HFF-Myc (cell line): ENCODE measurements at regions not wholly inside any gene's neighbourhood (a gene's known extent, or its start where the extent isn't known, plus 50 kb on each side); places are given as distances from the start of the nearest gene placed in this dataset.
"Not testable (repeated sequence)": the region's sequence is repeated elsewhere in the genome, so short reads cannot be mapped to it uniquely, and the experiment has no call there.

Experiments
- DNase-seq: peaks from one replicate; pipeline ENCODE4 v3.0.0-alpha.2; 2011; ENCODE audit warnings: low read depth; ENCODE audit errors: extremely low read depth
- H3K4me3 ChIP-seq: replicated peaks from 2 replicates; pipeline ENCODE4 v1.5.1; 2011; ENCODE audit warnings: low read depth, mild to moderate bottlenecking, control low read depth, low read length
- CTCF ChIP-seq: IDR thresholded peaks from 2 replicates; pipeline ENCODE4 v1.5.1; 2012; ENCODE audit warnings: mild to moderate bottlenecking, low read depth, low read length, control low read depth; ENCODE audit errors: missing control alignments

GRCh38 chr2:160616149-160616548, 122.5 kb upstream of the RBMS1 start:
- no peak for TF ChIP-seq CTCF
- H3K4me3 ChIP-seq: no peak overlapping the region
- DNase-seq: no peak

GRCh38 chr2:160621748-160622147, 128.1 kb upstream of the RBMS1 start:
- no peak overlapping the region for H3K4me3 ChIP-seq
- no peak for DNase-seq
- no peak for TF ChIP-seq CTCF

- not testable (repeated sequence) for H3K4me3 ChIP-seq
Measured at GRCh38 chr2:160628020-160628637, 134.5 kb upstream of the RBMS1 start.

GRCh38 chr2:160628811-160629210, 135.2 kb upstream of the RBMS1 start:
- no peak for TF ChIP-seq CTCF
- no peak for DNase-seq

More at GRCh38 chr2:160628020-160628637, 134.5 kb upstream of the RBMS1 start:
- not testable (repeated sequence) for DNase-seq

GRCh38 chr2:160630801-160631590, 137.4 kb upstream of the RBMS1 start:
- no peak overlapping the region for H3K4me3 ChIP-seq
- no peak for TF ChIP-seq CTCF
- no peak for DNase-seq

More at GRCh38 chr2:160628811-160629210, 135.2 kb upstream of the RBMS1 start:
- H3K4me3 ChIP-seq: no peak overlapping the region

GRCh38 chr2:160632084-160632975, 138.7 kb upstream of the RBMS1 start:
- no peak for DNase-seq
- no peak overlapping the region for H3K4me3 ChIP-seq
- TF ChIP-seq CTCF: no peak

- DNase-seq: no peak
- TF ChIP-seq CTCF: no peak
- no peak overlapping the region for H3K4me3 ChIP-seq
Measured at GRCh38 chr2:160634436-160634835, 140.8 kb upstream of the RBMS1 start.
